ENCODE measurements at regions not wholly inside any gene's neighbourhood (a gene's known extent, or its start where the extent isn't known, plus 50 kb on each side); places are given as distances from the start of the nearest gene placed in this dataset.

- Mint-ChIP-seq H3K4me3 (no peak overlapping the region), H3K27me3 (no peaks in the 10 kb centered on the region), H3K36me3 (ENCODE audit: low read depth) (no peaks in the 10 kb centered on the region), H3K9me3 (no peaks in the 10 kb centered on the region), H3K4me1 (ENCODE audit: low read depth) (peaks cover 3% of the 10 kb centered on the region), H3K27ac (no peak overlapping the region)
- no peak for ATAC-seq
- TF ChIP-seq CTCF (IDR thresholded peaks at IDR 0.05) = no peak
- CTCF ChIA-PET = no interaction called here
- POLR2A ChIA-PET = no interaction called here
- no peak for DNase-seq
- intact Hi-C loops (cut with micrococcal nuclease) = no loop called here
These were observed 54.2 kb upstream of the DAPK1 start for GRCh38 chr9:87443461-87443860.

- no peaks in the 10 kb centered on the region for H3K27me3 Mint-ChIP-seq
- no peaks in the 10 kb centered on the region for H3K9me3 Mint-ChIP-seq
- peaks cover 3% of the 10 kb centered on the region for H3K4me1 Mint-ChIP-seq (ENCODE audit: low read depth)
- no peaks in the 10 kb centered on the region for H3K36me3 Mint-ChIP-seq (ENCODE audit: low read depth)
- no peak overlapping the region for H3K27ac Mint-ChIP-seq
- ATAC-seq (peak; percentile 68), DNase-seq (peak; percentile 31)
- ChIA-PET CTCF (no interaction called here), POLR2A (no interaction called here)
- no peak overlapping the region for H3K4me3 Mint-ChIP-seq
- intact Hi-C loops (cut with micrococcal nuclease) = no loop called here
- no peak for TF ChIP-seq CTCF (IDR thresholded peaks at IDR 0.05)
These were observed 52.0 kb upstream of the DAPK1 start for GRCh38 chr9:87445646-87446045.

- TF ChIP-seq CTCF (IDR thresholded peaks at IDR 0.05) = no peak
- ChIA-PET POLR2A (no interaction called here), CTCF (no interaction called here)
- Mint-ChIP-seq H3K4me3 (no peak overlapping the region), H3K27ac (no peak overlapping the region), H3K27me3 (no peaks in the 10 kb centered on the region), H3K36me3 (ENCODE audit: low read depth) (no peaks in the 10 kb centered on the region), H3K9me3 (no peaks in the 10 kb centered on the region), H3K4me1 (ENCODE audit: low read depth) (peaks cover 3% of the 10 kb centered on the region)
- intact Hi-C loops (cut with micrococcal nuclease) = no loop called here
- DNase-seq = no peak
- ATAC-seq = no peak
These were observed 51.1 kb upstream of the DAPK1 start for GRCh38 chr9:87446527-87446926.

GRCh38 chr9:87447547-87448432, 49.9 kb upstream of the DAPK1 start:
- Mint-ChIP-seq H3K9me3 (no peaks in the 10 kb centered on the region), H3K27me3 (no peaks in the 10 kb centered on the region), H3K4me3 (no peak overlapping the region), H3K36me3 (ENCODE audit: low read depth) (no peaks in the 10 kb centered on the region), H3K4me1 (ENCODE audit: low read depth) (peaks cover 3% of the 10 kb centered on the region), H3K27ac (no peak overlapping the region)
- TF ChIP-seq CTCF (IDR thresholded peaks at IDR 0.05) = no peak
- ChIA-PET CTCF (no interaction called here), POLR2A (no interaction called here)
- intact Hi-C loops (cut with micrococcal nuclease) = no loop called here
- DNase-seq (no peak), ATAC-seq (no peak)

Data from activated CD8-positive, alpha-beta T cell treated with anti-CD3 and anti-CD28 coated beads for 36 hours (primary cell).